ENCODE measurements at regions not wholly inside any gene's neighbourhood (a gene's known extent, or its start where the extent isn't known, plus 50 kb on each side); places are given as distances from the start of the nearest gene placed in this dataset.

DNA sequence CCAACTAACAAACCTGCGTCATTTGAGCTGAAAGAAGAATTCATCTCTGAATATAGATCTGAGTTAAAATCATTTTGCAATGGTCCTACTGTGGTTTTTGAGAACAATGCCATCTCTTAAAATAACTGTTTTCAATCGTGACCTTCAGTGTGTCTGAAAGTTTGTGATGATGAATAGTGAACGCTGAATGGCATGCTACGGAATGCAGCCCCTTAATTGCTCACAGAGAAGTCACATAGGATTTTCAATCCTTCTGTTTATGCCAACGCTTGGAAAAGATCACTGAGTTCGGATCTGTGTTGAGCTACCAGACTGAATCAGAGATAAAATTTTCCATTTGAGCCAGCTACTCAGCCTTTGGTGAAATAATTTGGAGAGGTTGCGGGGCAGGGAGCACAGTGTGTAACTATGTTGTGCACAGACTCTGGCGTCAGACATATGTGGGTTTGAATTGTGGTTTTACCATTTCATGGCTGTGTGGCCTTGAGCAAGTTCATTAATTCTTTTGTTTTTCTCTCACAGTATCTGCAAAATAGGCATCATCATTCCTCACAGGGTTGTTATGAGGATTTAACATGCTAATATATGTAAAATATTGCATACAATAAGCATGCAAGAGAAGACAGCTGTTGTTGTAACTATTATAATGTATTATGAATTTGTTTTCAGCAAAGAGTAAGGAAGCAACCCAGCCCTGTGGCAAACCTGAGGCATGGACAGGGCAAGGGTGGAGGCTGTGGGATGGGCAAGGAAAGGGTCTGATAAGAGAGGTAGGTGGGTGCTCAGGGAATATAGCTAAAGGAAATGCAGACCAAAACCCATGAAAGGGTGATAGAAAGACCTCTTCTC is 679.9 kb downstream of the KCNA4 start:
- DNase-seq = no peak

DNA sequence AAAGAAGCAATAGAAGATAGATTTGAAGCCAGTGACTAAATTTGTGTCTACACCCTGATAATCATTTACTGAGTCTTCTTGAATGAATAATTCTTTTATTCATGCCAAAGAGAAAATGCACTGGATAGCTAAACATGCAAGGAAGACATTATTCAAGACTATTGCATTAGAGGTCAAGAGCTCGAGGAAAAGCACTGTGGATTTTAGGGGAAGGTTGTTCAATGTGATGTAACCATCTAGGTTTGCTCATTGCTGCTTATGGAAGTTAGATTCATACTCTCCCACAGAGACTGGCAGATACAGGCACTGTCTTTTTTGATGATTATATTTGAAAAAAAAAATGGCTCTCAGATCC is 682.1 kb downstream of the KCNA4 start:
- no peak for DNase-seq

DNA sequence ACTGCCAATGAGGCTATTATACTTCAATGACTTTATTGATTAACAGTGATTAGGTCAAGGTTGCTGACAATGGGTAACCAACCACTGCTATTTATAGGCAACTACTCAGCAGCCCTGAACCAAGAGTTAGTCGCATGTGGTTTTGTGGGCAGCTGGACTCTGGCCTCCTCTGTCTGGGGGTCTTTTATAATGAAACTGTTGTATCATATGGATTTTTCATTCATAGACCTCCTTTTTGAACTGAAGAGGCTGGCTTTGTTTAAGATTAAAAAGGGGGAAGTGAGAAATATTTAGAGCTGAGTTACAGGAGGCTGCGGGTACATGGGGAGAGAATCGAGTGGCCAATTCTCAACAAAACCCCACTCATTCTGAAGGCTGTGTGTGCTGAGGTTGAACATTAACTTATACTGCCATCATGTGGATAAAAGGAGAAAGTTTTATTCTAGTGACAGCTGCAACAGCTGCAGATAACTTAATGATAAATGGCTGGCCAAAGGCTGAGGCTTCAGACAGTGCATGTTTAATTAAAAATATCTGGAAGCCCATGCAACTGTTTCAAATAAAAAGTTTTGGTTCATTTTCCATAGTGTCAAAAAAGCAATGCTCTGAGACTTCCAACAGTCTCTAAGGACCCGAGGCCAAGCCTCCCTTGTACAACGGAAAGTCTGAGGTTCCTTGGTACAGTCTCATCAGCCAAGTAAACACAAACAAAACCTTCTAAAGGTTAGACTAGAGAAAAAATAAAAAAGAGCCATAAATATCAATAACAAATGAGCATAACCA is 682.6 kb downstream of the KCNA4 start:
- peak; percentile 1 for DNase-seq

DNA sequence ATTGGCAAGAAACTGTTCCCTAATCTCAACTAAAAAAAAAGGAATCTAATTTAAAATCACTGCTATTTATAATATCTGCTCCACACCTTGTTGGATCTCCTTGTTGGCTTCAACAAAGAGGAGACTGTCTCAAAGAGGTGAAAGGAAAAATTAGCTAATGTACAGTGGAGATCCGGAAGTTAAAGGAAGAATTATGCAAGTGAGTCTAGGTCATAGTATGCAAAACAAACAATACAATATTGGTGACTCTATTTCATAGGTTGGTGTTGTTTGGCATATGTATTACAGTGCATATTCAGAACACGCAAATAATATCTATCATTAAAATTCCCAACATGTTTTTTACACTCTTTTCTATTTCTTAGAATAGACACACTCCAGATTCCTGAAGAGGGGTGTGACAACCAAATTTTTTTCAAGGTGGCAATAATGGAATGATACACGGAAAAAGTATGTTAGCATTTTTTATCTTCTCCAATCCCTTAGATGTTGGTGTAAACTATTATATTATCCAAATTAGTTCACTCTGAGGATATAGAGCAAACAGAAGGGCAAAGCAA is 685.3 kb downstream of the KCNA4 start:
- DNase-seq = no peak

DNA sequence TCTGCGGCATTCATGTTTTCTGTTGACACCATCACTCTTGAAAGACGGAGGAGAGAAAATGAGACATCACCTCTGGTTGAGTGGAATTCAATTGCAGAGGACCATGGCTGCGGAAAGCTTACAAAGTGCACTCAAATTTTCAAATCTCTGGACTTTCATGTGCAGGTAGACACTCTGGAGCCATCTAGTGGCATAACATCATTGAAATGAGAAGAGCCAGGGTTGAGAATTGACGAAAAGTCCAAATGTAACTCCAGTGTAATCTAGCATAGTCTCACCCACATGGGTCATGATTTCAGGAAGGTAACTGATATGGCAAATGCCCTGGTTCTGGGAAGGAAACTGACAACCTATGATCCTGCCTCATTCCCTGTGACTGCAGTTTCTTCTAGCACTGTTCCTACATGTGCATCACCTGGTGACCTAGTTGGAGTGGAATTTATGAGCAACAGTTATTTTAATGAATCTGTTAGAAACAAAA is 687.8 kb downstream of the KCNA4 start:
- DNase-seq = no peak

DNA sequence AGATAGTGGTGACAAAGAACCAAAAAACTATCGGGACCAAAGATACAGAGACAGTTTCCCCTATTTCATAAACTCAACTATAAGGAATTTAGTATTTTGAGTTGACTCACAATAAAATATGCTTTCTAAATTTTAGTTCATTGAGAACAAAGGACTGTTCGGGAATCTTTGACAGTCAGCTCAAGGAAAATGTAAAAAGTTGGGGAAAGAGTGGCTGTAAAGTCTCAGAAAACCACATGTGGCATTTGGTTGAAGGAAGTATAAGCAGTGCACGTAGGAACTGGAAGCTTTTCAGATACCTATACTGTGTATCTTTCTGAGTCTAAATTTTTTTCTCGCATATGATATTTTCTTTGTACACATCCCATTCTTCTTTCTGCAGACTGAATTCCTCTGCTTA is 688.9 kb downstream of the KCNA4 start:
- no peak for DNase-seq

DNA sequence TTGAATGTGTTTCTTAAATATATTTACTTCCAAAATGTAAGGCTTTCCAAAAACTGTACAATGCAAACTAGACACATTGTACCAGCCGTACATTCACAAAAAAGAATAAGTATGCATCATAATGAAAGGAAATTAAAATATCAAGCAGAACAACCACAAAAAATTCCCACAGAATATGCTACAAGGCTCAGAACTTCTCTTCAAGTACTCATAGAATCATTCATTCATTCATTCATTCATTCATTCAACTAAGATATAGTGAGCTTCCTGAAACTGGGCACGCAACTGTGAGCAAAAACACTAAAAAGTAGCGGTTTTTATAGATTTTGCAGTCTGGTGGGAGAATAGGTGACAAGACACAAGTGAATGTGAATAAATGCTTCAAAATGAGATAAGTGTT is 690.1 kb downstream of the KCNA4 start:
- no peak for DNase-seq

DNA sequence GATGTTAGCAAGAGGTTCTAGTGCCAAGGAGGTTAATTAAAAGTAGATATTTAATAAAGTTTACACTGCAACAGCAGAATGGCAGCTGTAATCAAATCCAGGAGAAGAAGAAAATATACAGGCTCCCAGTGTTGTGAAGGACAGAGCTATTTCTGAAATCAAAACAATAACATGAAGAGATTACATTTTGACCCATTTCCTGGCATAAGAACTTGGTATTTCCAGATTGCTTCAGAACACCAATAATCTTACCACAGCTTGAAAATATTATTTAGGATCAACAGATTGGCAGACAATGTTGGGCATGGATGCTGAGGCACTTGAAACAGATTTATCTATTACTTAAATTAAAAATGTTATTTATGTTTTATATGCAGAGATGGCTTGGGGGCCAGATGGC is 692.5 kb downstream of the KCNA4 start:
- DNase-seq = no peak

DNA sequence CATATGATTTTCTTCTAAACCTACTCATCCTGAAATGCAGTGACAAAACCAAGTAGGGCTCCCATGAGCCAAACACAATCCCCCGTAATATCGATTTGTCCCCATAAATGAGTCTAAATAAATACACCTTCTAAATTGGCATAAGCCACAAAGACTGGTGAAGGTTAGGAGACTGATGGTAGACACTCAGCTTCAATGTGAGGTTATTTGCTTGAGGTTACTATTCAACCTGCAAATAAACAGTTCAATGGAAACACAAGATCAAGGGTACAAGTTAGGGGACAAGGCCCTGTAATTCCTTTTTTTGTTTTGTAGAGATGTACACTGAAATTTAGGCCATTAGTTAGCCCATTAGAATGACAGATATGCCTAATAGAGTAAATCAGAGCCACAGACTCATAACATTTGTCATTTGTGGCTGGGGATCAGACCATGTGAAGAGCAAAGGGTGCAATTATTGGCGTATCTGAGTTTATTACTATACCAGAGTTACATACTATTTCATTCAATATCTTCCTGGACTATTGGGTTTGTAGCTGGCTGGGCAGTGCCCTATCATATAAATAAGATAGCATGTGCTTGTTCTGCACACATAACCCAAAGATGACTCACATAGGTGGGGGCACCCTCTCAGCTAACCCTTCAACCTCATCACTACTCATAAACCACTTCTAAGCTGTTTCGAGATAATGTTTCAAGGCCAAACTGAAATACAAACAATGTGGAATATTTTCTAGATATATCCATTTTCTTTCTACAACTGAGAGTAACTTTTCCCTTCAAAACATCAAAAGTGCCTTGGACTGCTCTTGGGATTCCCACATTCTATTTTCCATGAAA is 695.3 kb downstream of the KCNA4 start:
- DNase-seq = no peak

DNA sequence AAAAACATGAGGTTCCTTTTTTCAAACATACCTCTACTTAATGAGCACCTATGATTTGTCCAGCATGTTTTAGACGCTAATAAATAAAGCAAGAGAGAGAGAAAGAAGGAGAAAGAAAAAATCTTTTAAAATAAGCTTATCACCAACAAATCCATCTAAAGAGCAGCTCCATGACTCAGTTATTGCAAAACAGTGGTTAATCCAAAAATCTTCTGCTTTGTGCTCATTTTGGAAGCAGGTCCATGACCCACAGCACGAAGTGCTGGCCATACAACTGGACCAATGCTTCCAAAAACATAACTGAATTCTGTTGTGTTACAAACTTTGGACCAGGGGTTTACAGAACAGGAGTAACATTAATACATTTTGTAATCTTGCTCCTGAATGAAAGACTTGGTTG is 696.6 kb downstream of the KCNA4 start:
- no peak for DNase-seq

DNA sequence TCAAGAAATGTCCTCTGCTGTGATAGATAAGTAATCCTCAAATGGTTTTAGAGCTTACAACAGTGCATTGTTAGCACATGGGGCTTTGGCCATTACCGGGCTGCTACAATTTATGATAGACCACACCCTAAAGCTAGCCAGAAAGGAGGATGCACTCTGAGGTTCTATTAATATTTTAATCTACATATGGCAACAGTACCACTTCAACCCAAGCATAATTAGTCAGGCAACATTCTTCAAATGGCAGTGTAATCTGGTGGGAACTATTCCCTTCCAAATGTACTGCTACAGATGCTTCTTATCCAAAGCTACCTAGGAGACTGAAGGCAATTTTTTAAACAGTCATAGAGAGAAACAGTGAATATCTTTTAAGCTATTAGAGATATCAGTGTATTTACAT is 697.6 kb downstream of the KCNA4 start:
- DNase-seq = no peak

DNA sequence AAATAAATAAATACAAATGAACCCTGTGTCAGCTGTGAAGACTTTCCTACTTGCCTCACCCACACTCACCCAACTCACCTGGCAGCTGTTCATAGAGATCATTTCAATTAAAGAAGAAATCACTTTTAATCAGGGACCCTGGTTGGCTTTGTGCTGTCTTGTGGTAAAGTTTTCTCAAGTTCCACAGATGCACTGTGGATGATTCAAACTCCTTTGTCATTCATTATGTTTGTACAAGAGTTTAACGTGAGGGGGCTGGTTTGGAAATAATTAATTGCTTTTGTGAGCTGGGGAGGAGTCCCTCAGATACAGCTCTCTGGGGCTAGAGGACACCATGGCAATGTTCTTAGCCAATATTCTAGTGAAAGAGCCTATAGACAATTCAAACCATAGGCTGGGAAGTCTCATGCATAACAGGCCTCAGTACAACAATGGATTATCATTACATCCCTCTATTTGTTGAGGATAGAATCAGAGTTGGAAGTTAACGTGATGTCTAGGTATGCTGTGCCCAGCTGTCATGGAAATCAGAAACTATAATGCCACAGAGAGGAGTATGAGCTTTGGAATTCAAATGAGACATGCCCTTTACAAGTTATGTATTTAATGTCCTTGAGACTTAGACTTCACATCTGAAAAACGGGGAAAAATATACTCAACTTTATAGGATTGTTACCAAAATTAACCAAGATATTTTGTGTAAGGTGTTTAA is 698.5 kb downstream of the KCNA4 start:
- no peak for DNase-seq

DNA sequence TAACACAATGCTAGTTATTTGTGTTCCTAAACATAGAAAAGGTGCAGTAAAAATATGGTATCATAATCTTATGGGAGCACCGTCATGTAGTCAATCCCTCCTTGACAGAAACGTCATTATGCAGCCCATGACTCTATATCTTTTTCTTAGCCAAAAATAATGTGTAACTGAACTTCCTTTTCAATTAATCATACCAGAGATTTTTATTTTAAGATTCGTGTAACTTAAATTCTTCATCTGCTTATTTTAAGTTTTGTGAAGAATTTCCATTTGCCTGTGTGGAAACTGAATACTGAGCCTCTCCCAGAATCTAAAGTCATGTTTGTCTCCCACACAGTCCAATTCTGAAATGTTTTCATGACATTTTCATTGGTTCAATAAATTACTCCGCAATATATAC is 699.1 kb downstream of the KCNA4 start:
- DNase-seq = no peak

DNA sequence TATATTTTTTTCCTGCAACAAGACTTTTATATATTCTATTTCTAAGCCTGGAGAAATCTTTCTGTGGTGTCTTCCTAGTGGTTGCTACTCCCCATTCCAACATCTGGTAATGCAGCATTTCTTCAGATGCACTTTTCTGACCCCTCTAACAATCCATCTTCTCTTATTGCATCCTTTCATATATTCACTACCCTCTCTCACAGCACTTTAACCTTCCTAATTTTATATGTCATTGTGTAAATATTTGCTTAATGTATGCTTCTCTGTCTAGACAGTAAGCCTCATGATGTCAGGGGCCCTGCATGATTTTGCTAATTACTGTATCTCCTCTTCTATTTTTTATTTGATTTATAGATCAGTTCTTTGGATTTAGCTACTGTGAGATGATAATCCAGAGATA is 701.6 kb downstream of the KCNA4 start:
- no peak for DNase-seq

DNA sequence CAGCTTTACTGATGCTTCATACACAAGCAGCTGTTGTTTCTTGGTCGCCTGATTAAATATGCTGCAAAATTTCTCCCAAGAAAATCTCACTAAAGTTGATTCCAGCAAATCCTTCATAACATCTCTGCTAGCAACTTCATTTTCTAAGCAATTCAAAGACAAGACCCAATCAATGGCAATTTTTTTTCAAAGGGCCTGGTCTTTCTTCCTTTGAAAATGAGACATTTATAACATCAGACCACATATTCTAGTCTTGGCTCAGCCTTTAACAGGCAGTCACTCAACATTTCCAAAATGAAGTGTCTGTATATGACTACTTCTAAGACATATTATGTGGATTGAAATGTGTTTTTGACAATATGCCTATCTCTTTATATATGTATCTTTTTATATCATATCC is 702.6 kb downstream of the KCNA4 start:
- DNase-seq = no peak

DNA sequence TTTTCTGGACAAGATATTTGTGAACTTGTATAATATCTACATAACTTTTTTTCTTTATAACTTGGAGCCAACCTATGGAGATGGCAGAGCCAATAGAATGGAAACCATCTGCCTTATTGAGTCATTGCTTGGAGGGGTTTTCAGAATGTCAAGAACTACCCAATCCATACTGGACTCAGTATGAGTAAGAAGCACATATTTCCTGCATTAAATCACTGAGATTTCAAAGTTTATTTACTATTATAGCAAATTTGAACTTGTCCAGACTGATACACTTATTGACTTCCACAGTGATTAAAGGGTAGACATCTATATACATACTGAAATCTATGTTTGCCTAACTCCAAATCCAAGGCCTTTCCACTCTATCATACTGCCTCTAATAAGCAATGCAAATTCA is 704.0 kb downstream of the KCNA4 start:
- DNase-seq = no peak

DNA sequence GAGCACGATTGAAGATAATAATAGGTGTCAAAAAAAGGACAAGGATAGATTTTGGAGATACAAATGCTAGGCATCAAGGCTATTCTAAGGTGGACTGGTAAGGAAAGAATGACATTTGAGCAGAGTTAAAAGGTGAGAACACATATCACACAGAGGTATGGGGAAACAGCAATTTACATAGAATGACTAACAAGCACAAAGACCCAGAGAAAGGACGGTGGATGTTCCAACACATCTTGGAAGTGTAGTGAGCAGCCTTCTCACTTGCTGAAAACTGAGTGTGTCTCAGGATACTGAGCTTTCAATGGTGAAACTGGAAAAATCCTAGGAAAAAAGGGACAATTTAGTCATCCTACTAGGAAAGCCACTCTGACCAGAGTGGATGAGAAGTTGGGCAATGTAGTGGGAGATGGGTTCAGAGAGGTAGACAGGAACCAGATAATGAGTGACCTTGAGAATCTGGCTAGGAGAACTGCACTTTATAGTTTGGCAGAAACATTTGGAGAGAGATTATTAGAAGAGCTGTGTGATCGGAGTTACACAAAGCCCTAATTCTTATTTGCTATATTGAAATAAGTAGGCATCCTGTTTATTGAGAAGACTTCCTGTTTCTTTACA is 706.0 kb downstream of the KCNA4 start:
- no peak for DNase-seq

DNA sequence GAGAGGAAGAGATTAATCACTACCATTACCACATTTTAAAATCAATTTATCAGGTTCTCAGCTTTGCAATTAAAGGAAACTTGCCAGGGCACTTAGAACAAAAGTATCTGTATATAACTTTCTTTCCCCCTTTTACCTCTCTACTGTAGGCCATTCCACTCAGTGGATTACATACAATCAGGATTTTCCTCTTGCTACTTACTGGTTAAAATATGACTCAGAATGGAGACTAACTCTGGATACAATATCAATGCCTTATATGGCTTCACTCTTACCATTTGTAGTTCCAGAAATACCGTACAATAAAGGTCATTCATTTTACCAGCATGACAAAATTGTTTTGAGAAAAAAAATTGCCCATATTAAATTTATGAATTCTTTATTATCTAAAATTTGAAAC is 706.8 kb downstream of the KCNA4 start:
- DNase-seq = no peak

DNA sequence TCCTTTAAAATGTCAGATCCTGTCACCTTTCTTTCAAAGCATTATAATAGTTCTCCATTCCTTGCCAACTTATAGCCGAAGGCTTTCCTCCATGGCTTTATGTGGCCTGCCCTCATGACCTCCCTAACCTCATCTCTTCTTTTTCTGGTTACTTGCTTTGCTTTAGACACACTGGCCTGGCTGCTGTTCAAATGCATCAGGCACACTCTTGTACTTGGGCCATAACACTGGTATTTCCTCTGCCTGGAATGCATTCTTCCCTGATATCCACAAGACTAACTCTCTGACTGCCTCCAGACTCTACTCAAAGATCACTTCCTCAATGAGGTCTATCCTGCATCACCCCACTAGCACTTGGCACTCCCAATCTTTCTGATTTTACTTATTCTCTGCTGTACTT is 710.3 kb downstream of the KCNA4 start:
- no peak for DNase-seq

DNA sequence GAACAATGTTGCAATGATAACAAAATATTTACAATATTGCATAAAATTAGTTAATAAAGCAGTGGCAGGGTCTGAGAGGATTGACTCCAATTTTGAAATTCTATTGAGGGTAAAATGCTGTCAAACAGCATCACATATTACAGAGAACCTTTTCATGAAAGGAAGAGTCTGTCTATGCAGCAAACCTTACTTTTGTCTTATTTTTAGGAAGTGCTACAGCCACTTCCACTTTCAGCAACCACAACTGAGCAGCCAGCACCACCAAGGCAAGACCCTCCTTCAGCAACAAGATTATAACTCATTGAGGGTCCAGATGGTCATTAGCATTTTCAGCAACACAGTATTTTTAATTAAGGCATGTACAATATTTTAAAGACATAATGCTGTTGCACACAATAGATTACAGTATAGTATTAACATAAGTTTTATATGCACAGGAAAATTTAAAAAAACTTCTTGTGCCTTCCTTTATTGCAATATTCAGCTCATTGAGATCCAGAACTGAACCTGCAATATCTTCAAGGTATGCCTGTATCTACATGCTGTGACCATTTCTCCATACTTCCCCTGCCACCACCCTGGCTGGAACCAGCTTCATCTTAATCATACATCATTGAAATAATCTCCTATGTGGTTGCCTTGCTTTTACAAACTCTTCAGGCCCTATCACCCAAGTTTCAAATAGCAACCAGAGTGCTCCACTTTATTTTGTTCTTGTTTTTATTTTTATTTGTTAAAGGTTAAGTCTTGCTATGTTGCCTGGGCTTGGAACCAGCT is 711.2 kb downstream of the KCNA4 start:
- DNase-seq = no peak

DNA sequence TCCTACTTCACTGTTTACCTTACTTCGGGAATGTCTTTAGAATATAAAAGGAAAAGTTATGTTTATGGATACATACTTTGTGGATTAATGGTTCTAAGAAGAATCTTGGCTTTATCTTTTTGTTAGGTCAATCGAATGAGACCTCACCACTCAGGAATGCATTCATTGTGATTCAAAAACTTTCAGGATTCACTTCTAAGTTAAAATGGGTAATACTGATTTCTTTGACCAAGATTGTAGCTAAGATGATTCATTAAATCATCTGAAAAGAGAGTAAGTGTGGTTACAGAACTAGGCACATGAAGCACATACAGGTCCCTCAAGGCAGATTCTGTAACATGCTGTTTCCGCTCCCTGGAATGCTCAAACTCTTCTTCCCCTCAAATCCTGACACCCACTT is 716.4 kb downstream of the KCNA4 start:
- DNase-seq = no peak
